ENCODE measurements at regions not wholly inside any gene's neighbourhood (a gene's known extent, or its start where the extent isn't known, plus 50 kb on each side); places are given as distances from the start of the nearest gene placed in this dataset.

GRCh38 chr5:161034451-161034850 is 182.4 kb upstream of the ATP10B start:
- DNase-seq (ENCODE audit: low read depth in 1 of 2, low spot score in 1 of 2): no peak
- Histone ChIP-seq H3K4me1 (ENCODE audit: low read depth) (no peaks in the 10 kb centered on the region), H3K27ac (no peak overlapping the region), H3K27me3 (no peaks in the 10 kb centered on the region), H3K4me3 (no peak overlapping the region), H3K36me3 (no peaks in the 10 kb centered on the region), H3K9me3 (ENCODE audit: low read depth) (no peaks in the 10 kb centered on the region)
- no peak for TF ChIP-seq CTCF (IDR thresholded peaks at IDR 0.05; ENCODE audit: low read depth, low read length)

GRCh38 chr5:161030229-161030628 is 178.2 kb upstream of the ATP10B start:
- H3K27me3 ChIP-seq: no peaks in the 10 kb centered on the region
- no peak for DNase-seq (ENCODE audit: low read depth in 1 of 2, low spot score in 1 of 2)
- no peak overlapping the region for H3K4me3 ChIP-seq
- H3K4me1 ChIP-seq (ENCODE audit: low read depth): no peaks in the 10 kb centered on the region
- no peaks in the 10 kb centered on the region for H3K9me3 ChIP-seq (ENCODE audit: low read depth)
- no peak overlapping the region for H3K27ac ChIP-seq
- no peaks in the 10 kb centered on the region for H3K36me3 ChIP-seq
- TF ChIP-seq CTCF (IDR thresholded peaks at IDR 0.05; ENCODE audit: low read depth, low read length): no peak

- Histone ChIP-seq H3K27ac (no peak overlapping the region), H3K27me3 (no peaks in the 10 kb centered on the region), H3K9me3 (ENCODE audit: low read depth) (no peaks in the 10 kb centered on the region), H3K4me1 (ENCODE audit: low read depth) (no peaks in the 10 kb centered on the region), H3K36me3 (no peaks in the 10 kb centered on the region), H3K4me3 (no peak overlapping the region)
- no peak for TF ChIP-seq CTCF (IDR thresholded peaks at IDR 0.05; ENCODE audit: low read depth, low read length)
- DNase-seq (ENCODE audit: low read depth in 1 of 2, low spot score in 1 of 2): peak in 1 of 2 donors; percentile 3
These were observed 175.8 kb upstream of the ATP10B start for GRCh38 chr5:161027763-161028162.

GRCh38 chr5:161023551-161023950 is 171.5 kb upstream of the ATP10B start:
- no peak overlapping the region for H3K27ac ChIP-seq
- no peak for DNase-seq (ENCODE audit: low read depth in 1 of 2, low spot score in 1 of 2)
- TF ChIP-seq CTCF (IDR thresholded peaks at IDR 0.05; ENCODE audit: low read depth, low read length): no peak
- H3K36me3 ChIP-seq: no peaks in the 10 kb centered on the region
- peaks cover 6% of the 10 kb centered on the region for H3K27me3 ChIP-seq
- H3K4me1 ChIP-seq (ENCODE audit: low read depth): no peaks in the 10 kb centered on the region
- no peak overlapping the region for H3K4me3 ChIP-seq
- H3K9me3 ChIP-seq (ENCODE audit: low read depth): no peaks in the 10 kb centered on the region

- Histone ChIP-seq H3K9me3 (ENCODE audit: low read depth) (no peaks in the 10 kb centered on the region), H3K27me3 (peaks cover 6% of the 10 kb centered on the region), H3K4me1 (ENCODE audit: low read depth) (no peaks in the 10 kb centered on the region), H3K4me3 (no peak overlapping the region), H3K27ac (no peak overlapping the region), H3K36me3 (no peaks in the 10 kb centered on the region)
- no peak for TF ChIP-seq CTCF (IDR thresholded peaks at IDR 0.05; ENCODE audit: low read depth, low read length)
- DNase-seq (ENCODE audit: low read depth in 1 of 2, low spot score in 1 of 2): no peak
These were observed 170.1 kb upstream of the ATP10B start for GRCh38 chr5:161022151-161022550.

GRCh38 chr5:161009817-161010216 is 157.8 kb upstream of the ATP10B start:
- no peak for DNase-seq (ENCODE audit: low read depth in 1 of 2, low spot score in 1 of 2)
- Histone ChIP-seq H3K4me1 (ENCODE audit: low read depth) (no peaks in the 10 kb centered on the region), H3K27me3 (no peaks in the 10 kb centered on the region), H3K27ac (no peak overlapping the region), H3K4me3 (no peak overlapping the region), H3K9me3 (ENCODE audit: low read depth) (no peaks in the 10 kb centered on the region), H3K36me3 (no peaks in the 10 kb centered on the region)
- TF ChIP-seq CTCF (IDR thresholded peaks at IDR 0.05; ENCODE audit: low read depth, low read length): no peak
